BE2C (cell line): ENCODE measurements at regions not wholly inside any gene's neighbourhood (a gene's known extent, or its start where the extent isn't known, plus 50 kb on each side); places are given as distances from the start of the nearest gene placed in this dataset.

Source experiments
- DNase-seq: peaks from one replicate; pipeline ENCODE4 v3.0.0-alpha.2; 2020
- H3K27me3 ChIP-seq: fragments of 250-450 bp; sonication (Bioruptor Pico); 2 replicates; pipeline ENCODE4 v1.5.1; 2020; ENCODE audit warnings: mild to moderate bottlenecking
- H3K36me3 ChIP-seq: fragments of 250-450 bp; sonication (Bioruptor Pico); 2 replicates; pipeline ENCODE4 v1.5.1; 2020; ENCODE audit warnings: mild to moderate bottlenecking
- H3K4me1 ChIP-seq: fragments of 250-450 bp; sonication (Bioruptor Pico); 2 replicates; pipeline ENCODE4 v1.5.1; 2020
- H3K4me3 ChIP-seq: 2 replicates; pipeline ENCODE4 v1.5.1; 2011; ENCODE audit warnings: low read depth, low read length
- H3K9me3 ChIP-seq: fragments of 250-450 bp; sonication (Bioruptor Pico); 2 replicates; pipeline ENCODE4 v1.5.1; 2020
- TF ChIP-seq, protein P1 (sequence below): IDR thresholded peaks from 2 replicates; pipeline ENCODE4 v1.5.1; 2012; ENCODE audit warnings: mild to moderate bottlenecking, low read depth, low read length

GRCh38 chr21:21731626-21732025 lies 733.4 kb downstream of the NCAM2 start:
- Histone ChIP-seq H3K27me3 (no peaks in the 10 kb centered on the region), H3K4me1 (no peaks in the 10 kb centered on the region), H3K36me3 (no peaks in the 10 kb centered on the region), H3K9me3 (no peaks in the 10 kb centered on the region), H3K4me3 (no peak overlapping the region)
- TF ChIP-seq, protein P1, sequence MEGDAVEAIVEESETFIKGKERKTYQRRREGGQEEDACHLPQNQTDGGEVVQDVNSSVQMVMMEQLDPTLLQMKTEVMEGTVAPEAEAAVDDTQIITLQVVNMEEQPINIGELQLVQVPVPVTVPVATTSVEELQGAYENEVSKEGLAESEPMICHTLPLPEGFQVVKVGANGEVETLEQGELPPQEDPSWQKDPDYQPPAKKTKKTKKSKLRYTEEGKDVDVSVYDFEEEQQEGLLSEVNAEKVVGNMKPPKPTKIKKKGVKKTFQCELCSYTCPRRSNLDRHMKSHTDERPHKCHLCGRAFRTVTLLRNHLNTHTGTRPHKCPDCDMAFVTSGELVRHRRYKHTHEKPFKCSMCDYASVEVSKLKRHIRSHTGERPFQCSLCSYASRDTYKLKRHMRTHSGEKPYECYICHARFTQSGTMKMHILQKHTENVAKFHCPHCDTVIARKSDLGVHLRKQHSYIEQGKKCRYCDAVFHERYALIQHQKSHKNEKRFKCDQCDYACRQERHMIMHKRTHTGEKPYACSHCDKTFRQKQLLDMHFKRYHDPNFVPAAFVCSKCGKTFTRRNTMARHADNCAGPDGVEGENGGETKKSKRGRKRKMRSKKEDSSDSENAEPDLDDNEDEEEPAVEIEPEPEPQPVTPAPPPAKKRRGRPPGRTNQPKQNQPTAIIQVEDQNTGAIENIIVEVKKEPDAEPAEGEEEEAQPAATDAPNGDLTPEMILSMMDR: no peak
- no peak for DNase-seq

DNA sequence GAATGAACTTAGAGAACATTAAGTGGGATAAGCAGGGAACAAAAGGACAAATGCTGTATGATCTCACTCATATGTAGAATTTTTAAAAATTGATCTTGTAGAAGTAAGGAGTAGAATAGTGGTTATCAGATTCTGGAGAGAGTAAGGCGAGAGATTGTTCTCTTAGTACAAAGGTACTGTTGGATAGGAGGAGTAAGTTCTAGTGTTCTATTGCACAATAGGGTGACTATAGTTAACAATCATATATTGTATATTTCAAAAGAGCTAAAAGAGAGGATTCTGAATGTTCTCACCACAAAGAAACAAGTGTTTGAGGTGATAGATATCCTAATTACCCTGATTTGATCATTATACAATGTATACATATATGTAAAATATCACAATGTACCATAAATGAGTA lies 735.9 kb downstream of the NCAM2 start:
- Histone ChIP-seq H3K36me3 (no peaks in the 10 kb centered on the region), H3K27me3 (no peaks in the 10 kb centered on the region), H3K4me1 (no peaks in the 10 kb centered on the region), H3K4me3 (no peak overlapping the region), H3K9me3 (no peaks in the 10 kb centered on the region)
- DNase-seq: no peak
- TF ChIP-seq, protein P1: no peak

GRCh38 chr21:21737186-21737585 lies 739.0 kb downstream of the NCAM2 start:
- TF ChIP-seq, protein P1: no peak

DNA sequence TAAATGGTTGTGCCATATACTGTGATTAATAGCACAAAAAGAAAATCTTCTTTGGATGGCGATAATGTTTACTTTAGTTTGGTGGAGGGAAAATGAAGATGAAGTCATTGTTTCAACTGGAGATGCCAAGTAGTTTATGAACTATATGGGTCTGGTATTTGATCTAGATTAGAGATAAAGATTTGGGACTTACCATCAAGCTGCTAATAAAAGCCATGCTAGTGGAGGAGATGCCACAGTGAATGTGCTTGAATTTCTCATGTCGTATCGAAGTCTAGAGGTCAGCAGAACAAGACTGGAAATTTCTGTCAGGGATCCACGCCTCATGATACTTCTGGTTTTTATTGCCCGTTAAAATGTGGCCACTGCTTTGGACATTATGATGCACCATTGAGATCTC lies 742.0 kb downstream of the NCAM2 start:
- H3K4me1 ChIP-seq: peaks cover 2% of the 10 kb centered on the region; the same call in 1 of the 2 replicates
- no peaks in the 10 kb centered on the region for H3K27me3 ChIP-seq
- no peak for DNase-seq
- H3K36me3 ChIP-seq: no peaks in the 10 kb centered on the region
- TF ChIP-seq, protein P1: no peak
- H3K4me3 ChIP-seq: no peak overlapping the region
- no peaks in the 10 kb centered on the region for H3K9me3 ChIP-seq

More at GRCh38 chr21:21737186-21737585, 739.0 kb downstream of the NCAM2 start:
- no peaks in the 10 kb centered on the region for H3K9me3 ChIP-seq
- DNase-seq: no peak
- H3K36me3 ChIP-seq: no peaks in the 10 kb centered on the region
- peaks cover 2% of the 10 kb centered on the region; the same call in 1 of the 2 replicates for H3K4me1 ChIP-seq
- H3K4me3 ChIP-seq: no peak overlapping the region
- H3K27me3 ChIP-seq: no peaks in the 10 kb centered on the region

DNA sequence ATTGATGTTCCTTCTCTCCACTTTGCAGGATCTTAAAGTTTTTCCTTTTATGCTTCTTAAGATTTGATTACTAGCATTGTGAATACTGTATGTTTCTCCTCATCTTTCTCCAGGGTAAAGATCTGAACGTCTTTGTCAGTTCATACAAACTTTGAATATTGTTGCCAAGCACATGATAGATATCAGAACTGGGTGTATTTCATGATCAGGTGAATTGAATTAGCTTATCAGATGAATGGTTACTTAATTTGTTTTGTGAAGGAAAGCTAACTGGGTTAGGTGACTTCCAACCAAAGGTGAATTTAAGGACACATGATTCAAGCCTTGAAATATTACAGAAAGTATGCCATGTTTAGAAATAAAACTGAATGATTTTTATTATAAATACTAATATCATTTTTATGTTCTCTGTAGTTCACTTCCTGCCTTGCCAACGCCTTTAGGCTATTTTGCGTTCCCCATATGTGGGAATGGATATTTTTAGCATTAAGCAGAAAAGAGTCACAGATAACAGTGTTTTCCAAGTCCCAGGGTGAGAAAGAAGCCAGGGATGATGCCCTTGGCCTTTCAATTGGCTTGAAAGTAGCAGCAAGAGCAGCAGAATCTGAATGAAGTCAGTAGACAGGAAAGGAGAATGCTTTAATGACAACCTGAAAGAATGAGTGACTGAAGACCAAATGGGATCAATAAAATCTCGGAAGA lies 752.1 kb downstream of the NCAM2 start:
- Histone ChIP-seq H3K9me3 (no peaks in the 10 kb centered on the region), H3K27me3 (no peaks in the 10 kb centered on the region), H3K4me3 (no peak overlapping the region), H3K4me1 (peaks cover 18% of the 10 kb centered on the region), H3K36me3 (no peaks in the 10 kb centered on the region)
- no peak for DNase-seq
- TF ChIP-seq, protein P1: no peak

DNA sequence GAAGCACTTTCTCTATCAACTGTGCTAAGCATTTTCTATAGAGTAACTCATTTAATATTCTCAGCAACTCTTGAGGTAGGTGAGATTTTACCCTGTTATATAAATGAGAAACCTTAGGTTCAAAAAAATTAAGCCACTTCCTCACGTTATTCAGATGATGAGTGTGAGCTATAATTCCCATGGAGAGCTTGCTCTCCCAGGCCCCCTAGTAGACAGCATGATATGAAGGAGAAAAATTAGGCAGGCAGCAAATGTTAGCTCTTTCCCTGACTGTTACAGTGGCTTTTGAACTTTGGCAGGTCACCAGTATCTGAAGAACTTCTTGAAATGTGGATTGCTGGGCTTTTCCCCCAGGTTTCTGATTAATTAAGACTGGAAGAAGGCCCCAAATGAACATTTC lies 753.1 kb downstream of the NCAM2 start:
- Histone ChIP-seq H3K9me3 (no peaks in the 10 kb centered on the region), H3K4me1 (peaks cover 18% of the 10 kb centered on the region), H3K27me3 (no peaks in the 10 kb centered on the region), H3K36me3 (no peaks in the 10 kb centered on the region), H3K4me3 (no peak overlapping the region)
- DNase-seq: peak; percentile 42
- TF ChIP-seq, protein P1: peak; percentile 74
